ENCODE measurements at regions not wholly inside any gene's neighbourhood (a gene's known extent, or its start where the extent isn't known, plus 50 kb on each side); places are given as distances from the start of the nearest gene placed in this dataset.
A peak's percentile ranks its signal among the peaks of the same experiment; 100 is the strongest.

- no peak for DNase-seq (ENCODE audit: low read depth, low spot score)
These were observed 101.5 kb upstream of the PPP2R3A start for GRCh38 chr3:135864060-135864459.

- DNase-seq (ENCODE audit: low read depth, low spot score) = no peak
These were observed 100.4 kb upstream of the PPP2R3A start for GRCh38 chr3:135865085-135865484.

GRCh38 chr3:135865553-135865952, 100.0 kb upstream of the PPP2R3A start:
- DNase-seq (ENCODE audit: low read depth, low spot score) = no peak

DNA sequence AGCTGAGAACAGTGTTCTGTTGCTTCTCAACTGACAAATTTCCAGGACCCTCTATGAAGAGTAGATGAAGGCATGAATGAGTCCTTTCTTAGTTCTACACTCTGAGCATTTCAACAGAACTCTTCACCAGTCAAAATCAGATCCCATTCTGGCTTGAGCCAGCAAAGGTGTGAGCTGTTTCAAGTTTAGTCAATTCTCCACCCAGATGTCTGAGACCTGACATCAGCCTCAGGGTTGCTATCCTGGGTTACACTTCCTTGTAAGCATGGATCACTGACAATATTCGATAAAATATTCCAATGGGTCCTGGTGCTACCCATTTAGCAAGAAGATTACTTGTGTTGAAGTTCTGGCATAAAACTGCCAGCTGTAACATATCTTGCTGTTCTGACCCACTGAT, 97.6 kb upstream of the PPP2R3A start:
- no peak for DNase-seq (ENCODE audit: low read depth, low spot score)

DNA sequence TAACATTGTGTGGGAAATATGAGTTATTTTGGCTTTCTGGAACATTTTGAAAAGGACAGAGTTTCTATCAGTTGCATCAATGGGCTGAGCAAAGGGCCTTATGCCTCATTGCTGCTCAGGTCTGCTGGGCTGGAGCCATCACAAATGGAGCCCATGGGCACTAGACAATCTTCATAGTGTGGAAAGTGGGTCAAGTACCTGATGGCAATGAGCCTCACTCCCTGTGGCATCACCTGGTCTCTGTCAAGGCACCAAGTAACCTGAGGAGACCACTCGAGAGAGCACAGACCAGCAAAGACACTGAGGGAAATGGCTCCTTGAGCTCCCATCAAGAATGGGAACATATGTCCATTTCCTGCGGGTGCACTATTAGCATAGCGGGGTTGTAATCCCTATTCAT, 96.7 kb upstream of the PPP2R3A start:
- DNase-seq (ENCODE audit: low read depth, low spot score) = no peak

DNA sequence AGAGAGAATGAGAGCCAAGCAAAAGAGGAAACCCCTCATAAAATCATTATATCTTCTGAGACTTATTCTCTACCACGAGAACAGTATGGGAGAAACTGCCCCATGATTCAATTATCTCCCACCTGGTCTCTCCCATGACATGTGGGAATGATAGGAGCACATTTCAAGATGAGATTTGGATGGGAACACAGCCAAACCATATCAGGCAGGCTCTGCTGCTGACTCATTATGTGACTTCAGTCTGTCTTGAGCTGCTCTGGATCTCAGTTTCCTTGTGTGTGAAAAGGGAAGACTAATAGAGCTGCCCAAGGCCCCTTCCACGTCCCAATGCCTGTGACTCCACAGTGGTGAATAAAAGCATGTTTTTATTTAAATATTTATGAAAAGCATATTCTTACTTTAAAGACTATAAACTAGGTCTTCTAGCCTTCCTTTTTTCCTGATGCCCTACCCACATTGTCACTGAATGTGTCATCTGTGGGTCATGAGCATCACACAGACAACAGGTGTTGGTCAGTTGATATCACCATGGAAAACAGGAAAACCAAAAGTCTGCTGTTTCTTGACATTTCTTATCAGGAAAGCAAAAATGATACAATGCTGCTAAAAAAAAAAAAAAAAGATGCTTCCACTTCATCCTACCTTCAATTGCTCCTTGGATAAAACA, 96.0 kb upstream of the PPP2R3A start:
- no peak for DNase-seq (ENCODE audit: low read depth, low spot score)

GRCh38 chr3:135871311-135871710, 94.2 kb upstream of the PPP2R3A start:
- no peak for DNase-seq (ENCODE audit: low read depth, low spot score)

GRCh38 chr3:135874035-135874434, 91.5 kb upstream of the PPP2R3A start:
- no peak for DNase-seq (ENCODE audit: low read depth, low spot score)

DNA sequence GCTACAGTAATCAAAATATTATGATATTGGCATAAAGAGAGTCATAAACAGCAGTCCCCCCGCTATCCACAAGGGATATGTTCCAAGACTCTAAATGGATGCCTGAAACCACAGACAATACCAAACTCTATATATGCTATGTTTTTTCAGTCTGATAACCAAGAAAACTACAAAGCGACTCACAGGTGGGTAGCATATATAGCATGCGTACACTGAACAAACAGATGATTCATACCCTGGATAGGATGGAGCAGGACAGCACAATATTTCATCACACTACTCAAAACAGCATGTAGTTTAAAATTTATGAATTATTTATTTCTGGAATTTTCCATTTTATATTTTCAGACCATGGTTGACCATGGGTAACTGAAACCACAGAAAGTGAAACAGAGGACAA, 87.0 kb upstream of the PPP2R3A start:
- DNase-seq (ENCODE audit: low read depth, low spot score) = no peak

DNA sequence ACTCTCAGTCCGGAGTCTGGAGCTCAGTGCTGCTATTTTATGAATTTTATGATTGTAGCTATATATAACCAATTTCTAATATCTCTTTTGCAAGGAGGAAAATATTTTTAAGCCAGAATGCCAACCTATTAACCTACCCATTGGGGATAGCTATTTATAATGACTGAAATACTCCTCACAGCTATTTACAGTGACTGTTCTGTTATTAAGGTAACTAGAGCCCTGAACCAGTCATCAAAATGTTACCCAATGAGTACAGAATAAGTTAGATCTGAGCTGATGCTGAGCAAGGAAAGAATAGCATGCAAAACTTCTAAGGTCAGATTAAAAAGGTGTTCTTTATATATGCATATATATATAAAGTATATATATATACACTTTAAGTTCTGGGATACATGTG, 79.6 kb upstream of the PPP2R3A start:
- no peak for DNase-seq (ENCODE audit: low read depth, low spot score)

DNA sequence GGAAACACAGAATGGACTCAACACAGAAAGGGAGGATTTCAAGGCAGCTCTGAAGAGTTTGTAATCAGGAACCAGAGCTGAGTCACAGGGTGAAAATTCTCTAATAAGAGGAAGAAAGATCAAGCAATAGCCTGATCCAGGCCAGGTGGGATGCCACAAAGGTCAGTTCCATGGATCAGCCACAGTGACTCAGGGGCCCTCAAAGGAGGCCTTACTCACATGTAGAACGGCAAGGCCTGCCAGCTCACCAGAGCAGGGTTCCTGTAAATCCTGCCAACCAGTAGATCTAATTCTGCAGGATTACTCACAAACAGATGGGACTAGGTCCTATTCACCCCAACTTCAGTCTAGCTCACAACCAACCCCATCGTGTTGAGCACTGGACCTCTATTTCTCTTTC, 78.3 kb upstream of the PPP2R3A start:
- peak; percentile 44 for DNase-seq (ENCODE audit: low read depth, low spot score)

DNA sequence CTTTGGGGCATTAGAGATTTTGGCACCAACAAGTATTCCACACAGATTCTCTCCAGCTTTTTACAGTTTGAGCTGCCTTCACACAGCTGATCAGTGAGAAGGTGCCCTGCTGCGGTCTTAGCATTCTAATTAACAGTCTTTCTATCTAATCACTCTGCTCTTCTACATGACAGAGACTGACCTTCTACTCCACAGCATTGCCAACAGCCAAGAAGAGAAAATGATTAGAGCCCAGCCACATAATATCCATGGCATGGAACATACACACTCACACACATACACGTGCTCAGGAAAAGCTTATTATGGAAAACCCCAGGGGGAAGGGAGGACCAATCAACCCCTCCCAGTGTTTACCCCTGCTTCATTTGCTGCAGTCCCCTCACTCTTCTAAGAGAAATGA, 76.1 kb upstream of the PPP2R3A start:
- no peak for DNase-seq (ENCODE audit: low read depth, low spot score)

DNA sequence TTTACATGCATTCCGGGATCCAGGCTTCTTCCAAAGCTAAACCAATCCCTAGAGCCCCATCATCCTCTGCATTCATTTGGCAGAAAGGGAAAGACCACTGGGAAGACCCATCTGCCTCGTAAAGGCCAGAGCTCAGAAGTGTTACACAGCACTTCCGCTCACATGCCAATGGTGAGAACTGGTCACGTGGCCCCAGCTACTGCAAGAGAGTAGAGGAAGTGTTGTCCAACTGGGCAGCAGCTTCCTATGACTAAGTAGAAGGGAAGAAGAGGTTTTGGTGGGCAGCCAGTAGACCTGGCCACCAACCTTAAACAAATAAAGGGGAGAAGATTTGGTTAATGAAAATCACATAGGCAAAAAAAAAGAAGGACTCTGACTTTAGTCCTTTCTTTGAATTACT, 74.4 kb upstream of the PPP2R3A start:
- DNase-seq (ENCODE audit: low read depth, low spot score) = no peak

- DNase-seq (ENCODE audit: low read depth, low spot score) = peak; percentile 89
These were observed 70.3 kb upstream of the PPP2R3A start for GRCh38 chr3:135895106-135895733.

DNA sequence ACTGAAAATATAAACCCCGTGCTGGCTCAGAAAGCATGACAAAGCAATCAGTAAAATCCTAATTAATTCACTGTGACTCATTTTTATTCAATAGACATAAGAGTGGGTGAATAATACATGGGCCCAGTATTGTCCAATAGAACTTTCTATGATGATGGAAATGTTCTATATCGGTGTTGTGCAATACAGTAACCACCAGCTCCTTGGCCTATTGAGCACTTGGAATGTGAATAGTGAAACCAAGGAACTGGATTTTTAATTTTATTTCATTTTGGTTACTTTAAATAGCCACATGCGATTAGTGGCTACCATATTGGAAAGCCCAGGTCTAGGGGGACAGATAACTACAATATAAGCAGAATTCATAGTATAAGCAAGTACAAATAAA, 69.8 kb upstream of the PPP2R3A start:
- DNase-seq (ENCODE audit: low read depth, low spot score) = peak; percentile 42

- peak; percentile 42 for DNase-seq (ENCODE audit: low read depth, low spot score)
These were observed 68.9 kb upstream of the PPP2R3A start for GRCh38 chr3:135896613-135897012.

GRCh38 chr3:135897715-135898114, 67.8 kb upstream of the PPP2R3A start:
- DNase-seq (ENCODE audit: low read depth, low spot score) = no peak

GRCh38 chr3:135898774-135899173, 66.8 kb upstream of the PPP2R3A start:
- no peak for DNase-seq (ENCODE audit: low read depth, low spot score)

- DNase-seq (ENCODE audit: low read depth, low spot score) = no peak
These were observed 60.3 kb upstream of the PPP2R3A start for GRCh38 chr3:135905058-135905724.

- DNase-seq (ENCODE audit: low read depth, low spot score) = no peak
These were observed 57.9 kb upstream of the PPP2R3A start for GRCh38 chr3:135907422-135908165.

DNA sequence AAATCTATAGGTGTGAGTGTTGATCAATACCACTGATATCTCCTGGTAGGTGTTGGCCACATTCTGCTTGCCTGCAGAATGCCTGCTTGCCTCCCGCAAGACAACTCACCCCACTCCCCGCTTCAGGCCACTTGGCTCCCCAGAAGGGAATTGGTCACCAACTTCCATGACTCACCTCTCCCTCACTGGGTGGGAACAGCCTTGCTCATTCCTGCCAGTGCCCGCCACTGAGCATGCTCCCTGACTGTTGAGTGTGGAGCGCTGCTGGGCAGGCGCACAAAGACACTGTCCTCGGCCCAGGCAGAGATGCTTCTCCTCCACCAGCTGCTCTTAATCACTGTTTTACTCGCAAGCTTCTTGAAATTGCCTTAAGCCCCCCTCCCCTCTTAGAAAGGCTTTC, 57.3 kb upstream of the PPP2R3A start:
- no peak for DNase-seq (ENCODE audit: low read depth, low spot score)

GRCh38 chr3:135908737-135909136, 56.8 kb upstream of the PPP2R3A start:
- DNase-seq (ENCODE audit: low read depth, low spot score) = no peak

Measured in astrocyte of the hippocampus (primary cell).